WERI-Rb-1 (cell line): ENCODE measurements at regions not wholly inside any gene's neighbourhood (a gene's known extent, or its start where the extent isn't known, plus 50 kb on each side); places are given as distances from the start of the nearest gene placed in this dataset.

ENCODE experiments used
- DNase-seq: peaks from one replicate; pipeline ENCODE4 v3.0.0-alpha.2; 2020
- H3K27ac ChIP-seq: fragments of 250-450 bp; sonication (Bioruptor Pico); 2 replicates; pipeline ENCODE4 v1.5.1; 2020; ENCODE audit warnings: mild to moderate bottlenecking, moderate library complexity
- H3K27me3 ChIP-seq: fragments of 250-450 bp; sonication (Bioruptor Pico); 2 replicates; pipeline ENCODE4 v1.5.1; 2021; ENCODE audit warnings: mild to moderate bottlenecking, low read depth, moderate library complexity; ENCODE audit not compliant: insufficient read depth, severe bottlenecking
- H3K36me3 ChIP-seq: fragments of 250-450 bp; sonication (Bioruptor Pico); 2 replicates; pipeline ENCODE4 v1.5.1; 2020; ENCODE audit warnings: mild to moderate bottlenecking, moderate library complexity
- H3K4me3 ChIP-seq: 2 replicates; pipeline ENCODE4 v1.5.1; 2011; ENCODE audit warnings: low read depth, mild to moderate bottlenecking, control low read depth, low read length
- H3K9me3 ChIP-seq: fragments of 250-450 bp; sonication (Bioruptor Pico); 2 replicates; pipeline ENCODE4 v1.5.1; 2021; ENCODE audit warnings: mild to moderate bottlenecking, moderate library complexity; ENCODE audit not compliant: severe bottlenecking
- TF ChIP-seq, protein P1 (sequence below): IDR thresholded peaks from 2 replicates; pipeline ENCODE4 v1.5.1; 2011; ENCODE audit warnings: low read depth, mild to moderate bottlenecking, control low read depth, inconsistent platforms, low read length

DNA sequence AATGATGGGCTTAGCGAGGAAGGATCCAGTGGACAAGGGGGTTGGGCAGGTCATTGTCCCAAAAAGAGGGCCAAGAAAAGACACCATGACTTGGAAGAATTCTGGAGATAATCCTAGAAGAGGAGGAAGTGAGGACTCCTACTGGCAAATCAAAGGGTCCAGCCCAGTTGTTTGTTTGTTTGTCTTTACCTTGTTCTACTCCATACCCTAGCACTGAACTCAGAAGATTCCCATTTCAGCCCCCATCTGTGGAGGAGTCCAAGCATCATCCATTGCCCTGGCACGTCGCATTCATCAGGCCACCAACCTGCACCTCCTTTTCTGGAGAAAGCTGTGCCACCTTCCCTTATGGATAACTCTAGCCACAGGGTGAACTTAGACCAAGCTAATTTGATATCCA lies 326.2 kb downstream of the EN1 start:
- Histone ChIP-seq H3K27ac (no peak overlapping the region), H3K36me3 (no peaks in the 10 kb centered on the region), H3K27me3 (peaks cover 31% of the 10 kb centered on the region), H3K4me3 (no peak overlapping the region), H3K9me3 (peaks cover 6% of the 10 kb centered on the region)
- TF ChIP-seq, protein P1, sequence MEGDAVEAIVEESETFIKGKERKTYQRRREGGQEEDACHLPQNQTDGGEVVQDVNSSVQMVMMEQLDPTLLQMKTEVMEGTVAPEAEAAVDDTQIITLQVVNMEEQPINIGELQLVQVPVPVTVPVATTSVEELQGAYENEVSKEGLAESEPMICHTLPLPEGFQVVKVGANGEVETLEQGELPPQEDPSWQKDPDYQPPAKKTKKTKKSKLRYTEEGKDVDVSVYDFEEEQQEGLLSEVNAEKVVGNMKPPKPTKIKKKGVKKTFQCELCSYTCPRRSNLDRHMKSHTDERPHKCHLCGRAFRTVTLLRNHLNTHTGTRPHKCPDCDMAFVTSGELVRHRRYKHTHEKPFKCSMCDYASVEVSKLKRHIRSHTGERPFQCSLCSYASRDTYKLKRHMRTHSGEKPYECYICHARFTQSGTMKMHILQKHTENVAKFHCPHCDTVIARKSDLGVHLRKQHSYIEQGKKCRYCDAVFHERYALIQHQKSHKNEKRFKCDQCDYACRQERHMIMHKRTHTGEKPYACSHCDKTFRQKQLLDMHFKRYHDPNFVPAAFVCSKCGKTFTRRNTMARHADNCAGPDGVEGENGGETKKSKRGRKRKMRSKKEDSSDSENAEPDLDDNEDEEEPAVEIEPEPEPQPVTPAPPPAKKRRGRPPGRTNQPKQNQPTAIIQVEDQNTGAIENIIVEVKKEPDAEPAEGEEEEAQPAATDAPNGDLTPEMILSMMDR, result no peak
- DNase-seq, result no peak

DNA sequence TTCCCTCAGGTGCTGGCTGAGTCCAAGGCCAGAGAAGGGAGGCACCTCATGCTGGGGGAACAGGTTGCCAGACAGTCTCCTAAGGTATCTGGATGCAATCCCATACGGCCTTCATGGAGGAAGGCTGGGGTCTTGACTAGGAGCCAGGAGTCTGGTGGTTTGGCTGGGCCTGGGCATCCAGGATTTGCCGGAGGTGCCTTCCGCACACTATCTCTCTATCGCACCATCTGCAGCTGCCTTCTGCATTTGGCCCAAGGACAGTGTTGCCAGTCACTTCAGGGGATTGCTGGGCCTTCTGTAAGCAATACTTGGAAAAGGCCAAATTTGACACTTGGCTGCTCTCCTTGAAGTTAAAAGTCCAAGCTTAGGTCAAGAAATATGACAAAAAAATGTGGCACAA lies 327.2 kb downstream of the EN1 start:
- H3K9me3 ChIP-seq, result peaks cover 6% of the 10 kb centered on the region
- H3K4me3 ChIP-seq, result no peak overlapping the region
- H3K36me3 ChIP-seq, result no peaks in the 10 kb centered on the region
- TF ChIP-seq, protein P1, result no peak
- peaks cover 31% of the 10 kb centered on the region for H3K27me3 ChIP-seq
- no peak overlapping the region for H3K27ac ChIP-seq
- DNase-seq, result no peak

DNA sequence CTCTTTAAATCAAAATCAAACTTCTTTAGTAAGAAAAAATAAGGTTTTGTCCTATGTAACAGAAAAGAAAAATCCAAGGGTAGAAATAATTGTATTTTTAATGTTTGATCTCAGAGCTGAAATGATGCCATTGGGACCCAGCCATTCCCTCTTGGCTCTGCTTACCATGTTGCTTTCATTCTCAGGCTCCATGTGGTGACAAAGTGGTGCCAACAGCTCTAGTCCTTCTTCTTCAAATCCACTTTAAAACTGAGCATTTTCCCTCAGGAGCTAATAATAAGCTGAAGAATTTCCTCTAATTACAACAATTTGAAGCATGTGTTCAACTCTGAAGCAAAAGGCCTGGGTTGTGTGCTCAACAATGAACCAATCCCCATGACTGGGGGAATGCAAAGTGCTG lies 327.9 kb downstream of the EN1 start:
- TF ChIP-seq, protein P1, result no peak
- no peaks in the 10 kb centered on the region for H3K36me3 ChIP-seq
- H3K27ac ChIP-seq, result no peak overlapping the region
- H3K9me3 ChIP-seq, result peaks cover 6% of the 10 kb centered on the region
- no peak for DNase-seq
- no peak overlapping the region for H3K4me3 ChIP-seq
- peaks cover 35% of the 10 kb centered on the region for H3K27me3 ChIP-seq

DNA sequence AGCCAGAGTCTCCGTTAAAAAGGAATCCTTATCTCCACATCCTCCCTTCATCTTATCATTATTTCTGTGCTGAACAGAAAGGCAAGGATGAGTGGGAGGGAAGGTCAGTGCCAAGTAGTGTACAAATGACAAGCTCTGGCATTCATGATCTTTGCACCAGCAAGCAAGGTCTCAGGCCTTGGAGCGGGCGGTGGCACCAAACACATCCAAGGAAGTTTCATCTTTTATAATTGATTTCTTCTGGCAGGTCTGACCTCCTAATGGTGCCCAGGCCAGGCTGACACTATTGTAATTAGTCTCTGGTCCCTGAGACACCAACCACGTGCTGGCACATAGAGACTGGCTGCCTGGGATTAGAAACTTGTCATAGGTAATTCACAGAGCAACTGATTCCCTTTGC lies 336.6 kb downstream of the EN1 start:
- DNase-seq, result no peak
- TF ChIP-seq, protein P1, result no peak

DNA sequence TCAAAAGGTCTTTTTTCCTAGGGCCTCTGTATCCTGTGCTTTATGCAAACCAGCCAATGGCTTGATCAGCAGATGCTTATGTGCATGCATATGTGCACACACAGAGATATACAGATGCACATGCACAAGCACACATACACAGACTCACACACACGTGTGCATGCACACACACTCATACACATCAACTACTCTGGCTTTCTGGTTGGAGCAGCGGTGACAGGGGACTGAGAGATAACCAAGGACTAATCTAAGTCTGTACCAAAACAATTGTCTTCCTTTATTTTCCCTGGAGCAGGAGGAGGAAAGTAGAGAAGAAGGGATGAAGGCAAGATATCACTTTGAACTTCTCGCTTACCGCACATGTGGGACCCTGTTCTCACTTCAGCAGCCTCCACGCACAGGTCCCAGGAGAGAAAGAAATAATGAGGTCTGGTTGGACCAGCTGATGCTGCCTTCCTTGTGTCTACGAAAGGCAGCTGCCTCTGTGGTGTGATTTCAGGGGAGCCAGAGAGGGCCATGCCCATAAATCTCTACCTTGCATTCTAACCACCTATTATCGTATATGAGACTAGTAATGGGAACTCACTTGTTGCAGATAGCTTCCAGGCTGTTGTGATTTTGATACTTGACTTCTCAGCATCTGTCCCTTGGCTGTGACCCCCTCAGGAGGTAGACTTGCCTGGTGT lies 338.0 kb downstream of the EN1 start:
- no peaks in the 10 kb centered on the region for H3K9me3 ChIP-seq
- TF ChIP-seq, protein P1, result no peak
- no peak for DNase-seq
- no peaks in the 10 kb centered on the region for H3K36me3 ChIP-seq
- no peak overlapping the region for H3K4me3 ChIP-seq
- peaks cover 56% of the 10 kb centered on the region for H3K27me3 ChIP-seq
- H3K27ac ChIP-seq, result no peak overlapping the region

More for the DNA sequence above, 336.6 kb downstream of the EN1 start:
- Histone ChIP-seq H3K36me3 (no peaks in the 10 kb centered on the region), H3K27me3 (peaks cover 59% of the 10 kb centered on the region), H3K27ac (no peak overlapping the region), H3K4me3 (no peak overlapping the region), H3K9me3 (no peaks in the 10 kb centered on the region)

DNA sequence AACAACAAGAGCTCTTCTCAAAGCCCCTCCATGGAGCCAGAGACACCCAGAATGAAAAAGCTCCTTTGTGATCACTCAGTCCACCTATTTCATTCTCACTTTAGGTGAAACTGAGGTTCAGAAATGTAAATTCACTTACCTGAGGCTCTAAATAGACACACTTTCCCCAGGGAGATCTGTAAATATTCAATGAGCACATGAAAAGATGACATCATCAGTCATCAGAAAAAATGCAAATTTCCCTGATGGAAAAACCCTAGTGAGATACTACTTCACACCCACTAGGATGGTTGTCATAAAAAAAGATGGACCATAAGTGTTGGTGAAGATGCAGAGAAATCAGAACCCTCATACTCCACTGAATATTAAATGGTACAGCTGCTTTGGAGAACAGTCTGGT lies 339.2 kb downstream of the EN1 start:
- peaks cover 55% of the 10 kb centered on the region for H3K27me3 ChIP-seq
- DNase-seq, result no peak
- no peak overlapping the region for H3K27ac ChIP-seq
- no peak overlapping the region for H3K4me3 ChIP-seq
- no peaks in the 10 kb centered on the region for H3K9me3 ChIP-seq
- no peaks in the 10 kb centered on the region for H3K36me3 ChIP-seq
- TF ChIP-seq, protein P1, result no peak
